ENCODE measurements at regions not wholly inside any gene's neighbourhood (a gene's known extent, or its start where the extent isn't known, plus 50 kb on each side); places are given as distances from the start of the nearest gene placed in this dataset.

DNA sequence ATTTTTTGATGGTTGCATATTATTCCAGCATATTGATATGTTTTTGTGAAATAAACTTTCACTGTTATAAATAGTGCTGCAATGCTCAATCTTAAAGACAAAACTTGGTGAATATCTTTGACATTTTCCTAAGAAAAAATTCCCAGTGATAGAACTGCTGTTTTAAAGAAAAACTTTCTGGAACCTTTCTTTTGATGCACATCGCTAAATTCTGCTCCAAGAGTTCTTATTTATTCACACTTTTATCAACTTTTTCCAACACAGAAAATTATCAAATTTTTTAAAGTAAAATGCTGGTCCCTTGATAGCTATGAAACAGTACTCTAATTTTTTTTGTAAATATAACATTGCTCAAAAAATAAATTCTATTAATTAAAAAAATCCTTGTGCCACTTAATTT, 196.6 kb downstream of the HS3ST3A1 start:
- DNase-seq, result no peak

DNA sequence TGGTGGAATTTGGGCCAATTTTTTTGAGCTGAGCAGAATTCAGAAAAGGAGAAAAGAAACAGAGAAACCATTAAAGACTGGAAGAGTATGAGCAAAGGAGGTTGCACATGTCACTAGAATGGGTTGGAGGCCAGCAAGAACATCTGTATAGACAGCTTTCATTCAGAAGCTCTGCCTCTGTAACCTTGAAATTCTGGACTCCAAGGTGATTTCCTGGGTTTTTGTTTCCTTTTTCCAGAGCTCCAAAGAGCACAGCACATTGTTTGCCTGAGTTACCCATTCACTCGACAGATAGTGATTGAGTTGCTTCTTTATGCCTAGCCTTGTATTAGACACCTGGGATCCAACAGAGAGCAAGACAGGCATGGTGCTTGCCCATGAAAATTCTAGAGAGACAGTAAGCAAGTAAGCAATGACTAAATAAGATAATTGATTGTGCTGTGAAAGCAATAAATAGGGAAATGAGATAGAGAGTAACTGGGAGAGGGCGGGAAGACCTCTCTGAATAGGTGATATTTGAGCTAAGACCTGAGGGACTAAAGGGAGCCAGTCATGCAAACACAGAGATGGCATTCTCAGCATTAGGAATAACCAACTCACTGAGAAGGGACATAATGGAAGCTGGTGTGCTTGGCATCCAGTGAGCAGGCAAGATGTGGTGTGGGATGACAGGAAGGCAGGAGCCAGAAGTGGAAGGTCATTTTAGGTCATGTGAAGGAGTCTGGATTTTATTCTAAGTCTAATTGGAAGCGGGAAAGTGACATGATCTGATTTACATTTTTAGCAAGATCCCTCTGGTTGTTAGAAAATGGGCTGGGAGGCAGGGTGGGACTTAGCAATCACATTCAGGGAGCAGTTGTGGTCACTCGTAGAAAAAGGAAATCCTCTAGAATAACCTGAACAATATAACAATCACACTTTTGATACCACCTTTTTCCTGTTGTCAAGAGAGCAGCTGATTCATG, 197.5 kb downstream of the HS3ST3A1 start:
- no peak for DNase-seq

DNA sequence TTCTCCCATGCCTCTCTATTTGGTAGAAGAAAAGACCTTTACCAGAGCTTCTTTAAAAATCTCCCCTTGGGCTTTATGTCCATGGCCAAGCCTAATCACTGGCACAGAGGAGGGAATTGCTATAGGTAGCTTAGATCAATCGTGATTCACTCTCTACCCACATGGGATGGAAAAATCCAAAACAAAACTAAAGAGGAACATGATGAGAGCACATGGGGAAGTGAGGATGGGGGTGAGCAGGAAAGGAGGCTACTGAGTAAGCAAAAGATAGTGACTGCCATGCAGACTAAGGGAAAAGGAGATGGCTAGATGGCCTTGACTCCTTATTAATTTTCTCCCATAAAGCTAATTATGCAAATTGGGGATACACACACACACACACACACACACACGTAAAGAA, 201.2 kb downstream of the HS3ST3A1 start:
- no peak for DNase-seq

DNA sequence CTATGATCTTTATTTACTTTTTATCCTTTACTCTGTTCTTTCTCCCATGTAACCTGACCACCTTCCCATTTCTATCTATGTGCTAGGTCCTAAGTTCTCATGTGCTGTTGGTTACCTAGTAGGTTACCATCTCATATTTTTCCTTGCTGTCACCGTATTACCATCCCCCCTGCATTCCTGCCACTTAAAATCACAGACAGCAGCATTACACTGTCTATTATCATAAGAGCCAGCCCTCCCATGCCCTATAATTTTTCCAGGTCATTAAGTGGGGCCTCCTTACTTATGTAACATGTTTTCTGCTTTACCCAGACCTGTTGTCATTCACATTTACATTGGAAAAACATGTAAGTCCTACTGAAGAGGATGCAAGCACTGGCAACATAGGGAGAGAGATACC, 202.9 kb downstream of the HS3ST3A1 start:
- no peak for DNase-seq

DNA sequence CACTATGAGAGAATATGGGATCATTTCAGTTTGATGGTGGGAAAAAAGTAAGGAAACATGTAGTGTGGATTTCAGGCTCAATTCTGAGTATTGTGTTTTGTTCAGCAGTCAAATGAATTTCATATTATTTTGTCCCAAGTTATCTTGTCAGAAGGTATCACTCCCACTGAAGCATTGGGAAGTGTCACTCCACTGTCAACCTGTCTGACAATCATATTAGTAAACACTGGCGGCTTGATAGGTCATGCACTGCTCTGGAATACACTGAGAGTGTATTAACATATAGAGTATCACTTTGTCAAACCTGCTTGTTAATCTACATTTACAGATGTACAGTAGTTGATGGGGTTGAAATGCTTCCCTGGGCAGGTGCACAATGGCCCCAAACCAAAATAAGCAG, 203.6 kb downstream of the HS3ST3A1 start:
- DNase-seq, result no peak

DNA sequence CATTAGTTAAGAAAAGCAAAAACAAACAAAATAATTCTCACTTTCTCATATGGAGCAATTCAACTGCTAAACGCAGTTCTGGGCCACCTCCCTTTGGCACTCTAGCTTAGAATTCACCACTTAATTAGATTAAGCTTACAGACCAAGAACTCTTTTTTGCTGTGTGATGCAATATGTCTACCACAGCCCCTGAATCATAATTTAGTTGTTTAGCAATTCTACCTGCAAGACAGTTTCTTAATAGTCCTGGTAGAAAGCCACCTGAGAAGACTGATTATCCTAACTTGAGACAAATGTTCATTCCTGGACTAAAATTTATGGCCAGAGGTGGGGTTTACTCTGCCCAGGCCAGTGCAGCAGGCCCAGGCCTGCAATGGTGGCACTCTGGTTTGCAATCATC, 205.9 kb downstream of the HS3ST3A1 start:
- DNase-seq, result no peak

DNA sequence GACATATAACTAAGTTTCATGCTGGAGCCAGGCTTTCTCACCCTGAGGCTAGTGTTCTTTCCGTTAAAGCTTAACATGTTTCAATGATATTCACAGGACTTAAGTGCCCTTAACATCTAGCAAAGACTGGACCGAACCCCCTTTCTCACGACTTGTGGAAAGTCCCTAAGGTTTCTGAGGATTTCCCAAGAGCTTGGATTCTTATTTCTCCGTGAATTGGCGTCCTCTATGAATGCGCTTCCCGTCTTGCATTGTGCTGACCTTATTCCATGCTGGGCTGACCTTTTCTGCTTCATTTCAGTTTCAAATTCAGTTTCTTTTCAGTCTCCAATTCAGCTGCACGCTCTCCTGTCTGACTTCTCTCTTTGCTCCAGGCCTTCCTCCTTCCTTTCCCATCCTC, 206.4 kb downstream of the HS3ST3A1 start:
- DNase-seq, result no peak

DNA sequence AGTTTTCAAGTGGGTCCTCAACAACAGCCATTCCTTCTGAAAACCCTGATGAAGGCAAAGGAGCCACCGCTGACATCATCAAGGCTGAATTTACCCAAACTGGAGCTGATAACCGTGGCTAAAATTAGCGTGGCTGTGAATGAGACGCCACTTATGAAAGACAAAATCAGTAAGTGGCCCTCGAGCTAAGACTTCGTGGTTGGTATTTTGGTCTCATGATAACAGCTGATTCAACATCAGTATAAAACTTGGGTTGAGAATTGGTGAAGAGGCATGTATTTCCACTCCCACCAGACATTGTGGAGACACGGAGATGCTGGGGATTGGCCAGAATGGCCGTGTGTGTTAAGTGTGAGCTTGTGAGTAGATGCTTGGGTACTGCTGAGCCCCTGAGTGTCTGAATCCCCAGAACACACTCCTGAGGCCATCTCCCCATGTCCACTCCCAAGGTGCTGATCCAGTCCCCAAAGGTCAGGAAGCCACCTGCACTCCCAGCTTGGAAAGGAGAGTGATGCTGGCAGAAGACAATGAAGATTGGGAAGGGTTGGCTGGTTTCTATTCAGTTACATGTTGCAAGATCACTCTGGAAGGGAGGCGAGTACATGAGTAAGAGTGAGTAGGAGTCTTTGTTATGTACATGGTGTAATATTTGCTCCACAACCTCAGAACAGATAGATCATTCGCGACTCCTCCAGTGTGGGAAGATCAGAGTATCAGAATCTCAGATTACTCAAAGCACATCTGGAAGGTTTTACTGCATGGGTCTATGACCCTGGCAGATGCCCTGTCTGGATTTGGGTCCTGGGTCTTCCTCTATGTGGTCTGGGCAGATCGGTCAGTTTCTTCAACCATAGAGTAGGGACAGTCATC, 207.7 kb downstream of the HS3ST3A1 start:
- DNase-seq, result no peak

DNA sequence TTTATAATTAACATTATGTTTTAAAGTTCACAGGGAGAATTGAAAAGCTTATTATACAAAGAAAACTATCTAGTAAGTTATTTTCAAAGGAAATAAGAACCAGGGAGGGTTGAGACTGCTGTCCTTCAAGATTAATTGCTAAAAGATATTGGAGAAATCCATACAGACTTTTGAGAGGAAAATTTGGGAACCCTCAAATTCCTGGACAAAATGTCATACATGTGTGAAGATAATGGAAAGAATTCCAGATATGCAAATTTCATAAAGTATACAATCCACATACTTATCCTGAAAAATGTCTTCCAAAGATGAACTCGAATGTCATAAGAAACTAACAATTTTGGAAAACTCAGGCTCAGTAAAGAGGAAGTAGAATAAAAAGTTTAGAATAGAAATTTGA, 213.8 kb downstream of the HS3ST3A1 start:
- DNase-seq, result no peak

DNA sequence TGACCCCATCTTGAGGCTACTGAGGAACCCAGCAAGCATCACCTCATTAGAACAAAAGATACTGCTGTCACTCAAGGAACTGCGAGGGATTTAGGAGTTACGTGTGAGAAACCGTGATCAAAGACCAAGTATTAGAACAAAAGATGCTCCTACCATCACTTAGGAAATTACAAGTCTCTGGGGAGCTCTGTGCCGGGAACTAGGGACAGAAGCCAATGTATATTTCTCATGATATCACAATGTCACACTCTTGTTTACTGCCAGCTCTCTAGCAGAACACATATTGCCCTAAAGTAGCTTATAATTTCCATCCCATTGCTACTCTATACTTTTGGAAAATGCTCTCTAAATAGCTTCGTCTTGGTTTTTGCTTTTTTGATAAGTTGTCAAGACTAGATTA, 214.5 kb downstream of the HS3ST3A1 start:
- DNase-seq, result no peak

DNA sequence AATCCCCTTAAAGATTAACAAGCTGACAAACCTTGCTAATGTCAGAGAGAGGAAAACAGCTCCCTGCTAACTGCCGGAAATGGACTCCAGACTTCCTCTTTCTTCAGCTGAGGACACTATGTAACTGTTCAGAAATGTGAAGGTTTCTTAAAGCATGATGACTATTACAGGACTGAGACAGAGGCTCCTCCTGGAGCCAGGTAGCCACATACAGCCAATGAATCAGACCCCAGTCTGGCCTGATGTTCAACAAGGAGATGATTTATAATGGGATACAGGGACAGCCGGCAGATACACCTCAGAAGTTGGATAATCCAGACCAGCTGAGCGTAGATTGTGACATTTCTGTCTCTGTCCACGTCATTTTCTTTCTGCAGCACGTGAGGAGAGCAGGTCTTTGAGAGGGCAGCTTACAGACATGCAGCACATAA, 216.2 kb downstream of the HS3ST3A1 start:
- DNase-seq, result no peak

DNA sequence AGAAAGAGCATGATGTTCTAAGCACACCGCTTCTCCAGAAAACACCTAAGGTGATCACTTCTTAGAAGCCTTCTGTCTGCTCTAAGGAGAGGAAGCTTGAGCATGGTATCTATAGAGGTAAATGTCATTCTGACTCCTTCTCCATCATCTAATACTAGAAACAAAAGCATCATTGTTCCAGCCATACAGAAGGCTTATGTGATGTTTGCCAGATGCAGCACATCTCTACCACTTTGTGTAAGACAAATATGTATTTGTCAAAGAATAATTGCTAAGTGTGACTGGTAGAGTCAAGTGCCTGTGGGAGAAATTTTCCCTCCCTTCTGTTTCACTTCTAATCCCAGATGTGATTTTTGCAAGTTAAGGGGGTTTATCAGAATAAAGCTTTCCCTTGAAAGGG, 217.1 kb downstream of the HS3ST3A1 start:
- no peak for DNase-seq

DNA sequence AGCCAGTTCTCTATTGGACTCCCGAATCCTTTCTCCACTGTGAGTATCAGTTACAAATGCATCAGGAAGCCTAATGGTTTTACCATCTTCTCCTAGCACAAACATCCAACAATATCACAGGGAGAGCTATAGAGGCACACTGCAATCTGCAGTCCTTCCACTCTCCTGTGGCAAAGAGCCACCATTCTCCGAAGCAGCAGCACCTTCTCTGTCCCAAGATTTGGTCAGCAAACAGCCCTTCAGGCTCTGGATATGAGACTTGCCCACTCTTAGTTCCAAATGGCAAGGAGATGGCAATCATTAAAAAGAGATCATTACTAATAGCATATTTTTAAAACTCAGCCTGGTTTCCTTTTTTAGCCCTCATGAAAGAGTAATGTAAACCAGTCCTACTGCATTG, 223.4 kb downstream of the HS3ST3A1 start:
- DNase-seq, result no peak

DNA sequence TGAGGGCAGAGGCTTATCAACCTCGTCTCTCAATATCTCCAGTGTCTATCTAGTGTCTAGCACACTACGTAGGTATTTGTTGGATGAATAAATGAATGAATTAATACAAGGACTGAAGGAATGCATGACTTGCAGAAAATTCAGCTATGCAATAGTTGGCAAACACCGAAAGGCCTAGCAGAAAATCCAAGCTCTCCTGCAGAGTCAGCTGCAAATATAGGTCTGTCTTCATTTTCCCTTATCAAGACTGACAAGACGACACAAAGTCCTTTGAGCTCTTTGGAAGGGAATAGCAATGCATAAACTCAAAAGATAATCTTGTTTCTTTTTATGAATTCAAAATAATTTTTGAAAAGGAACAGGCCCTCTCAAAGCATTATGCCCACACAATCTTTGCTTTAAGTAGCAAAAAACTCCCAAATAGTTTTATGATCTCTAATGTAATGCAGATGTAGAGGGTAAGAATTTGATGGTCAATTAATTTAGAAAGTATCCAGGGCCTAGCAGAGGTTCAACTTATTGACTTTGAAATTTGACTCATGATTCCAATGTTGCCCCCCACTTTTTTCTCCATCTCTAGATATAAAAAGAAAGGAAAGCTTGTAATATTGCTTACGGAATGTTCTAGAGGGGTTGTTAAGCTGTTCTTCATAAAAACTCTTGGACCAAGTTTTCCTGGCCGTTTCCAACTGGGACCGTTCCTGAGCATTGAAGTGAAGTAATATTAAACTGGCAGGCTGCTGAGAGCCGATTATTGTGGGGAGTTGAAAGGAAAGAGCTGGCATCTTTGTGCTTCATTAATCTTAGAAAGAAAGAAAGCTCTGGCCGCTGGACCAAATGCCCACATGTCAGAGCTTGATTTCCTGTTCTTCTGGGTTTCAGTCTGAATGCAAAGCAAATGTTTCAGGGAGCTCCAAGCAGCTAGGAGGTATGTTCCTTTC, 227.3 kb downstream of the HS3ST3A1 start:
- DNase-seq, result no peak

DNA sequence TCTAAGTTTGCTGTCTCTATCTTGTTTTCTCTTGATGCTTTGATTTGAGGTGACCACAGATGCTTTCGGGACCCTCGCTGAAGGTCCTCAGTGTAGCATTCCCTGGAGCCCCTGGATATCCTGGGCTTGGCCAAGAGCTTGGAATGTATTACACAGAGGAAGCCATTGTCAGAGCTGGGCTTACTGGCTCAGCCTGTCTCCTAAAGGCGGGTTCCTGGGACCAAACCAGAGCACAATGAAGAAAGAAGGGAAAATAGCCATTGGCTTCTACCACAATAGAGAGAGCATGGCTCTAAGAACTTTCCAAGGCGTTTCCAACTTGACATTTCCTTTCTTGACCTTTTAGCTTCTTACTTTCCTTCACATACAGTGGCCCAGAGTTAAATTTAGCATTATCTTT, 229.3 kb downstream of the HS3ST3A1 start:
- no peak for DNase-seq

DNA sequence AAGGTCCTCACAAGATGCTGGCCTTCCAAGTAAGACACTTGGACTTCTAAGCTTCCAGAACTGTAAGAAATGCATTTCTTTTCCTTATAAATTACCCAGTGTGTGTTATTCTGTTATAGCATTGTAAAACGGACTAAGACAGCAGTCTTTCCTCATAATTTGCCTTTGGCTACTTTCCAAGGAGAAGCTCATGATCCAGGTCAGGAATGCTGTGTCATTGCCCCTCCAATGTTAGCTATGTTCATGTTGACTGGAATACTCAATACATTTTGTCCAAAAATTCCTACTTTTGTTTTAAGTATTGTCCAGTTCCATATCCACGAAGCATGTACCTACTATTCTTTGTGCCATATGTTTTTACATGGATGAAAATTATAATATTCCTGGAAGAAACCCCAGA, 234.6 kb downstream of the HS3ST3A1 start:
- no peak for DNase-seq

DNA sequence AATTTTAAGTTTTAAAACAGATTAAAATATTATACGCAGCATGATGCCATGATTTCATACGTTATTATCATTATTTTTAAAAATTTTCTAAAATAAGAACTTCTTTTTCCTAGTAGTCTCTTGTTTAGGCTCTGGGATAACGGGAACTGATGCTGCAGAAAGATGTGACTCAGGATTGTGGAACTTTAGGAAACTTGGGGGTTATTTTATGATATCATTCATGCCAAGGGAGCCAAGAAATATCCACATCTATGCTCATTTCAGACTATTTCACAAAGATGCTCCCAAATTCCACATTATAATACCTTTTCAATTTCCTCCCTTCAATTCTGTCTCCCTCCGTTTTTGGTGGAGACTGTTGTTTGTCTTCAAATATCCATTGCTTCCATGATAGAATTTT, 236.4 kb downstream of the HS3ST3A1 start:
- DNase-seq, result no peak

DNA sequence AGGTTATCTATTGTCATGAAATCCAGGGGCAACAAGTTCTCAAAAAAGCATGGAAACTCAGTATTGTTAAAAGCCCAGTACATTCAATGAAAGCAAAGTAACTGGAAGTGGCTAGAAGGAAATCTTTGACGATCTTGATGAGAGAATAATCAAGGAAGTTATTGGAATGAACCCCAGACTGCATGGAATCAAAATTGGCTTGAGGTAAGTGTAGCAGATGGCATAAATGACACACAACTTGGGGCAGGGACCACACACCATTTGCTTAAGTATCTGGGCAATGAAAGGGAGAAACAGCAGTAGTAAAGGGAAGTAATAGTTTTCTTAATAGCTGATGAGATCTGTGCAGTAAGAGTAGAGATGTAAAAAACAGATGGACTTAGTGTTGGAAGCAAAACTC, 238.0 kb downstream of the HS3ST3A1 start:
- DNase-seq, result no peak

DNA sequence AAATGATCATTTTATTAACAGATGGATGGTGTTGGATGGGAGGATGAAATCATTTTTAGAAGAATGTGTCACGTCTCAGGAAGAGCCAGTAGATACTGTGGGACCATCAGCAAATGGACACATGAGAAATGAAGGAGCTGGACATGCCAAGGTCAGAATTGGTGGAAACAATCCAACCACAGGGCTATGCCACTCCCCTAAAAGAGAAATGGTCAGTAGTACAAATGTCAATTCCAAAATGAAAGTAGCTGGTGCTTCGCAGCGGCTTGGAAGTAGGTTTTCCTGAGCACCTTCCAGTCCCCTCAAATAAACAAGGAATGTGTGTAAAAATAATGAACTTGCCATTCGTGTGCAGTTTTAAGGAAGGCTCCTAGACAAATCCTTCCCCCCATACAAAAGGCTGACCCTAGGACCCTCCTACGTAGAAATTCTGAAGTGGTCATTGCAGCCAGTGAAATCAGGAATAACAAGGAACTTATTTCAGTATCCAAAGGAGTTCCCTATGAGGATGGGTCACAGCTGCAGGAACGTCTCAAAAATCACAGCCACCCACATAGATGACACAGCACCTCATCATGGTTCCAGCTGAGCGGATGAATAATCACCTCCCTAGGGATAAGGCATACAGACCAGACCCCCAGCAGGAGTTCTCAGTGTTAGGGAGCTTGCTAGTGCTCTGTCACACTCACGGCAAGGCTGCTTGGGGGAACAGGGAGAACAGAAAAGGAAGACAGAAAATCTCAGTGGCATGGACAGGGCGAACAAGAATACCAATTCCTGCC, 239.2 kb downstream of the HS3ST3A1 start:
- DNase-seq, result no peak

DNA sequence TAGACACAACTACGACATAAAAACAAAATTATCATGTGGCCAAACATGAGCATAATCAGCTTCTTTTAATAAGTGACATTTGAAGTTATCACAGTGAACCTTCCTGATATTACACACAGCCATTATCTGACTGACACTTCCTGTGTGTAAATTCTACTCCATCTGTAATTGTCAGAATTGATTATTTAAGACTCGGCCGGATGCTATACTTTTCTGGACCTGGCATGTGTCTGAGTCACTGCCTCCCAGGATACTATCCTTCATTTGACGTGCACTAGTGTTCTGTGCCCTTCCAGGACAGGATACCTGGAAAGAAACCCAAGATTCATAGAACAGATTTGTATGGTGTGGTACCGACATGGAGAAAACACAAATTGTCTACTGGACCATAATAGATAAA, 242.0 kb downstream of the HS3ST3A1 start:
- DNase-seq, result no peak

DNA sequence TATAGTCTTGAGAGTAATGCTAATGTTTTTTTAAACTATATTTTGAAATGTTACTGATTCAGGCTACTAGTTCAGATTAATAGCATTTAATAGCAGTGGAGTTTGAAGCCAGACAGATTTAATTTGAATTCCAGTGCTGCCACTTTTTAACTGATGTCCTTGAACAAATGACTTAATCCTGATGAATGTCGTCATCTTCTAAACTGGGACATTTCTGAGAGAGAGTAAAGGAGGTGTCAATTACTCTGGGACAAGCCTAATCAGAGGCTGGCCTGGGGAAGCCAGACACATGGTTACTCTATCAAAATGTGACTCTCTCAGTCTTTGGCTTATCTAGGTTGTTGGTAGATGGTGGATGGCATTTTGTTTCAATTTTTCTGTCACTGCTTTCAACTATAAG, 246.7 kb downstream of the HS3ST3A1 start:
- no peak for DNase-seq

DNA sequence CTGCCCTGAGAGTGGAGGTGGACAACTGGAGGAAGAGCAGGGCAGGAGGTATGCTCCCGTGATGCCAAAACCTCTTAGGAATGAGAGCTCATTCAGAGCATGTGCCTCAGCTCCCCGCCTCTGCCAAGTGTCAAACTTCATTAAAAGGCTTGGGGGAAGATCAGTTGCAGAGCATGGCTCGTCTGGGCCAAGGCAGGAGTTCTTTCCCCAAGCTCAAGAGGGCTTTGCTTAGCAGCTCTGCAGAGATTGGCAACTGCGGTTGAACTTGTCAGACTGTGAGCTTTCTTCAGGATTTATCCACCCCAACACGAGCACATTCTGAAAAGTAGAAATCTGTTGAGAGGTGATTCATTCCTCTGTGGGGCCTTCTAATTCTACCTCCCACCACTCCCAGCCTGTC, 248.1 kb downstream of the HS3ST3A1 start:
- no peak for DNase-seq

Measured in CD4-positive, alpha-beta T cell treated with Interferon alpha-2 for 1 hour (primary cell).